Prostate gland (tissue), 2 donors: ENCODE measurements at regions not wholly inside any gene's neighbourhood (a gene's known extent, or its start where the extent isn't known, plus 50 kb on each side); places are given as distances from the start of the nearest gene placed in this dataset.

ENCODE experiments used
- DNase-seq: peaks from one replicate; pipeline ENCODE4 v3.0.0-alpha.2; 2019; ENCODE audit warnings: low spot score
- H3K27ac ChIP-seq, 2 donors: fragments of 200-600 bp; sonication (generic); 2 replicates each; pipeline ENCODE4 v1.5.1; 2017 to 2019
- H3K27me3 ChIP-seq: fragments of 200-600 bp; sonication (generic); replicated peaks from 2 replicates; pipeline ENCODE4 v1.5.1; 2019; ENCODE audit not compliant: insufficient read depth
- H3K36me3 ChIP-seq, 2 donors: fragments of 200-600 bp; sonication (generic); 1 replicate in 1 of 2; 2 replicates in 1 of 2; pipeline versions ENCODE4 v1.5.1 to v1.8.1; 2017 to 2019
- H3K4me1 ChIP-seq: fragments of 200-600 bp; sonication (generic); replicated peaks from 2 replicates; pipeline ENCODE4 v1.5.1; 2019
- H3K4me3 ChIP-seq, 2 donors: fragments of 200-600 bp; sonication (generic); 2 replicates each; pipeline ENCODE4 v1.5.1; 2017 to 2019
- H3K9me3 ChIP-seq: fragments of 200-600 bp; sonication (generic); 2 replicates; pipeline ENCODE4 v1.5.1; 2017
- POLR2A ChIP-seq: fragments of 450-650 bp; IDR thresholded peaks from one replicate; pipeline ENCODE4 v1.6.1; 2016; ENCODE audit warnings: antibody characterized with exemption, mild to moderate bottlenecking
- POLR2AphosphoS5 ChIP-seq: sonication (generic); formaldehyde crosslinking; IDR thresholded peaks from one replicate; pipeline ENCODE4 v1.6.1; 2017; ENCODE audit warnings: antibody characterized with exemption
- intact Hi-C: fragments of 100-400 bp; cut with DNase I; formaldehyde crosslinking; loops from one replicate; pipeline ENCODE4 v1.14.2; 2022
- TF ChIP-seq, protein P1 (sequence below), 4 experiments: fragments of 200-600 bp in 2 of 4; fragments of 450-650 bp in 2 of 4; sonication (generic) in 2 of 4; IDR thresholded peaks; 1 replicate in 3 of 4; 2 replicates in 1 of 4; pipeline ENCODE4 v1.5.1; 2016 to 2019; ENCODE audit warnings: antibody characterized with exemption in 4 of 4, mild to moderate bottlenecking in 2 of 4, moderate library complexity in 2 of 4

DNA sequence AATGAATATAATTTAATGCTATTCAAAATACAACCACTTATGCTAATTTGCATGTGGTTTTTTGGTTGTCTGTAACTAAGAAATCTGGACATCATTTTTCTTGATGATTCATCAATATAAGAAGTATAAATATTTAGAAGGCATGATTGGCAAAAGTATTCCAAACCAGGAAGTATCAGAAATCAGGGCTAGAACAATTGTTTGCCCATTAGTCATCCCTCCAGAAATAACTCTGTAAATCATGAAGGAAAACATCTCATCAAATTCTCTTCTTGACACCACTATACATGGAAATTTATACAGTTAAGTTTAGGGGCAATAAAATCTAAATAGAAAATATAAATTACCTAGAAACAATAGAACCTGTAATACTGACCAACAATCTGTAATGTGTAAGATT lies 554.7 kb upstream of the HS3ST5 start:
- TF ChIP-seq POLR2A (no peak), POLR2AphosphoS5 (no peak)
- TF ChIP-seq, protein P1, sequence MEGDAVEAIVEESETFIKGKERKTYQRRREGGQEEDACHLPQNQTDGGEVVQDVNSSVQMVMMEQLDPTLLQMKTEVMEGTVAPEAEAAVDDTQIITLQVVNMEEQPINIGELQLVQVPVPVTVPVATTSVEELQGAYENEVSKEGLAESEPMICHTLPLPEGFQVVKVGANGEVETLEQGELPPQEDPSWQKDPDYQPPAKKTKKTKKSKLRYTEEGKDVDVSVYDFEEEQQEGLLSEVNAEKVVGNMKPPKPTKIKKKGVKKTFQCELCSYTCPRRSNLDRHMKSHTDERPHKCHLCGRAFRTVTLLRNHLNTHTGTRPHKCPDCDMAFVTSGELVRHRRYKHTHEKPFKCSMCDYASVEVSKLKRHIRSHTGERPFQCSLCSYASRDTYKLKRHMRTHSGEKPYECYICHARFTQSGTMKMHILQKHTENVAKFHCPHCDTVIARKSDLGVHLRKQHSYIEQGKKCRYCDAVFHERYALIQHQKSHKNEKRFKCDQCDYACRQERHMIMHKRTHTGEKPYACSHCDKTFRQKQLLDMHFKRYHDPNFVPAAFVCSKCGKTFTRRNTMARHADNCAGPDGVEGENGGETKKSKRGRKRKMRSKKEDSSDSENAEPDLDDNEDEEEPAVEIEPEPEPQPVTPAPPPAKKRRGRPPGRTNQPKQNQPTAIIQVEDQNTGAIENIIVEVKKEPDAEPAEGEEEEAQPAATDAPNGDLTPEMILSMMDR (IDR thresholded peaks at IDR 0.05) = no peak
- no peak for DNase-seq
- Histone ChIP-seq H3K27me3 (no peaks in the 10 kb centered on the region), H3K36me3 (no peaks in the 10 kb centered on the region), H3K27ac (no peak overlapping the region), H3K9me3 (no peaks in the 10 kb centered on the region), H3K4me1 (no peaks in the 10 kb centered on the region), H3K4me3 (no peak overlapping the region)
- intact Hi-C loops = no loop called here

DNA sequence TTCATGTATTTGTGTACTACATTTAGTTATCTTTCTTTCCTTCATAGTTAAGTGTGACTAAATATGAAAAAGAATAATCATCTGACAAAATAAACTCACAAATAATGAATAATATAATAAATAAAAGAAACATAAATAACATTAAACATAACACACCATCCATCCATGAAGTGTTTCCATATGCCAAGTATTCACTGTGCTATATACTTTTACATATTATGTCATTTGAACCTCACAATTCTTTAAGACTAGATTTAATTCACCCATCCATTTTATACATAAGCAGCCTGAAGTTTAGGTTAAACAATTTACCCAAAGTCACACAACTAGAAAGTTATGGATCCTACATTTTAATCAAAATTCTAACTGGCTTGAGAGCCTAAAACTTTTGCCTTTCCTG lies 549.4 kb upstream of the HS3ST5 start:
- Histone ChIP-seq H3K9me3 (no peaks in the 10 kb centered on the region), H3K27ac (no peak overlapping the region), H3K4me1 (no peaks in the 10 kb centered on the region), H3K4me3 (no peak overlapping the region), H3K27me3 (no peaks in the 10 kb centered on the region), H3K36me3 (no peaks in the 10 kb centered on the region)
- no peak for DNase-seq
- TF ChIP-seq POLR2A (no peak), POLR2AphosphoS5 (no peak)
- TF ChIP-seq, protein P1 (IDR thresholded peaks at IDR 0.05) = no peak
- intact Hi-C loops = no loop called here

DNA sequence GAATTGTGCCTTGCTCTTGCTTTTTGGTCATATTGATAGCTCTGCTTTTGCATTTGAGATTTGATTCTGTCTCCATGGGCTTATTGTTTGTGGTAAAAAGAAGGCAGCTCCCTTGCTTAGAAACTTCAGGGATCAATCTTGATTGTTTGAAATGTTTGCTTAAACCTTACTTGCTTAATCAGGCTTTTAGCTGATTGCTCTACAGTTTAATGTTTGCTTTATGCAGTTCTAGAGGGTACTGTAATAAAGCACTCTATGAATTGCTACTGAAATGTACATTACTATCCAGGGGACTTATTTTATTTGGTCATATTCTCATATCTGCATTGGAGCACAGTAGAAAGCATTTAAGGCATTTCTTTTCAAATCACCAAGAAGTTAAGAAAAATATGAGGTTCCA lies 545.4 kb upstream of the HS3ST5 start:
- DNase-seq = no peak
- intact Hi-C loops = no loop called here
- Histone ChIP-seq H3K4me1 (no peaks in the 10 kb centered on the region), H3K36me3 (no peaks in the 10 kb centered on the region), H3K9me3 (no peaks in the 10 kb centered on the region), H3K27me3 (no peaks in the 10 kb centered on the region), H3K27ac (no peak overlapping the region), H3K4me3 (no peak overlapping the region)
- no peak for TF ChIP-seq POLR2A
- TF ChIP-seq, protein P1 (IDR thresholded peaks at IDR 0.05) = no peak
- TF ChIP-seq POLR2AphosphoS5 = no peak

DNA sequence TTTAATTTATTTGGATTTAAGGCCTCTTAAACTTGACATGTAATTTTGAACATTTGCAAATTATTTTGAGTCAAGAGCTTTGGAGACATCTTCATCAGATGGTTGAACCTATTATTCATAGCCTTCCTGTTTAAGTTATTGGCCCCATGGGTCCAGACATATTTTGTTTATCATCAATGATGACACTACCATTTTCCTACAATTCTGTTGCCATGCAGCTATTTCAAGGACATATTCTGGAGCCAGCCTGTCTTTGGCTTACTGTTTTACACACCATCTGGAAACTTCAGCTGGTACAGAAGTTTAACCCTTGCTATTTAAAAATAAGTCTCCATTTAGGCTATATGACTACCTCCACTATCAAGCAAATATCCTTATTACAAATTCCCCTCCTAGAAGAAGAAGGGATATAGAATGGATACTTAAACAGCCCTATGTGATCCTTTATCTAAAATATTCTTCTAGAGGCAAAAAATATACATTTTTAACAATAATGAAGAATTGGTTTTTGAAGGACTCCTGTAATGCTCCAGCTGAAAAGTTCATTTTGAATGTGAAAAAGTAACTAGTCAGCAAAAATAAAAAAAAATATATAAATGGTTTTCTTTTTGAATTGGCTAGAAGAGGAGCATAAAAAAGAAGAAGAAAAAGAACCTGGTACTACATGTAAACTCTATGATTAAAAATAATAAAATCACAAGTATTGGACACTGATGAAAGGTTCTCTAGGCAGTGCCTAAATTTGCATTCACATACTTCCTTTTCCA lies 544.0 kb upstream of the HS3ST5 start:
- Histone ChIP-seq H3K4me1 (no peaks in the 10 kb centered on the region), H3K4me3 (no peak overlapping the region), H3K9me3 (no peaks in the 10 kb centered on the region), H3K36me3 (no peaks in the 10 kb centered on the region), H3K27me3 (no peaks in the 10 kb centered on the region), H3K27ac (no peak overlapping the region)
- TF ChIP-seq, protein P1 (IDR thresholded peaks at IDR 0.05) = no peak
- TF ChIP-seq POLR2AphosphoS5 (no peak), POLR2A (no peak)
- intact Hi-C loops = no loop called here
- DNase-seq = no peak

DNA sequence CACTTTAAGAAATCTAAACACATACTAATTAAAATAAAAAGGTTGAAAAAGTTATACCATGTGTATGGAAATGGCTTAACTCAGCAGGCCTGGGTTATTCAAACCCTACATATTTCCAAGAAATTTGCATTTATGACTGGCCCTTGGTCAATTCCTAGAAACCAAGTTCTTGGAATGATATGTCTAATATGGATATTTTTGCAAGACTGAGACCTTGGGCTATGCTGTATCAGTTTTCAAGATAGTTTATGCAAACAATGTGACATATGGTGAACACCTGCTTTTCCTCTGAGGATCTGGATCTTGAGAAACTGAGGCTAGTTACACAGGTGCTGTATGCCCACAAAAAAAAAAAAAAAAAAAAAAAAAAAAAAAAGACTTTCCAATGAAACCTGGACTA lies 536.9 kb upstream of the HS3ST5 start:
- no peaks in the 10 kb centered on the region for H3K9me3 ChIP-seq
- no peak overlapping the region for H3K27ac ChIP-seq
- no peaks in the 10 kb centered on the region for H3K27me3 ChIP-seq
- H3K36me3 ChIP-seq = no peaks in the 10 kb centered on the region
- no peak overlapping the region for H3K4me3 ChIP-seq
- H3K4me1 ChIP-seq = no peaks in the 10 kb centered on the region
- no peak for DNase-seq
- intact Hi-C loops = no loop called here
- no peak for TF ChIP-seq POLR2A
- TF ChIP-seq, protein P1 (IDR thresholded peaks at IDR 0.05) = no peak
- TF ChIP-seq POLR2AphosphoS5 = no peak
